Stimulated activated CD4-positive, alpha-beta T cell treated with anti-CD3 and anti-CD28 coated beads, Interleukin-4, amount 100 ng/mL, for 24 hours (primary cell): ENCODE measurements at regions not wholly inside any gene's neighbourhood (a gene's known extent, or its start where the extent isn't known, plus 50 kb on each side); places are given as distances from the start of the nearest gene placed in this dataset.

ENCODE experiments used
- DNase-seq: peaks from one replicate; pipeline ENCODE4 v3.0.0-alpha.2; 2020

DNA sequence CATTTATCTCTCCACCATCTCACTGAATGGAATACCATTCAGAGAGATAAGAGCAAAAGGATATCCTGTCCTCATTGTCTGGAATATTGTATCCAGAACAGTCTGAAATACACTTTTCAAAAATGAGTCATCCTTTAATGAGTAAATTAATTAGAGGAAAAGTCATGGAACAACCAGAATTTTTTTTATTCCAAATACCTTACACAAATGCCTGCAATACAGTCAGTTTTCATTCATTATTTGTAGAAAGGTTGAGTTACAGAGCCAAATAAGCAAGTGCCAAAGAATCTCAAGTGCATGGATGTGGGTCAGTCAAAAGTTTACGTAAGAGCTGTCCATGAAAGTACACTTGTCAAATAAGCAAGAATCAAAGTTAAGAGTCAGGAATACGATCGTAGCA, 482.6 kb downstream of the IPMK start:
- no peak for DNase-seq

- DNase-seq: no peak
Observed at GRCh38 chr10:57776688-57777432, 490.8 kb downstream of the IPMK start.

DNA sequence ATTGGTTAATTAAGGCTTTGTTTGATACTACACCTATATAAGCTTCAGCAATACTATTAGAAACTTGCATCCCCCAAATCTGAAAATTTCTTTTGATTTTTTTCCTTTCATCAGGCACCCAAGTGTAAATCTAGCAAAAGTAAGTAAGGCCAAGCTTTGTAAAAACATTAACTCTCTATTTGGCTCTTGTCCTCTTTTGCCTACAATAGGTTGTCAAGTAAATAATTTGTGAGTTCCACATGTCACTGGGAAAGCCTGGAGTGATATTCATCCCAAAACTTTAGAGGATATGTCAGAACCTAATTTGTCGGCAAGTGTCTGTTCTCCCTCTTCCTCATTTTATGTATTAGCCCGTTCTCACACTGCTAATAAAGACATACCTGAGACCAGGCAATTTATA, 492.4 kb downstream of the IPMK start:
- no peak for DNase-seq

GRCh38 chr10:57769298-57769697, 498.4 kb downstream of the IPMK start:
- DNase-seq: no peak

DNA sequence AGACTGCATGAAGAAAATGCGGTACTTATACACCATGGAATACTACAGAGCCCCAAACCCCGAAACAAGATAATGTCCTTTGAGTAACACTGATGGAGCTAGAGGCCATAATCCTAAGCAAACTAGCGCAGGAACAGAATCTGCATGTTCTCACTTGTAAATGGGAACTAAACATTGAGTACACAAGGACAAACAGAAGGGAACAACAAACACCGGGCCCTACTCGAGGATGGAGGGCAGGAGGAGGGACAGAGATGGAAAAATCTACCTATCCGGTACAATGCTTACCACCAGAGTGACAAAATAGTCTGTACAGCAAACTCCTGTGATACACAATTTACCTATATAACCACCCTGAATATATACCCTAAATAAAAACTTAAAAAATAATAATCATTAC, 507.9 kb downstream of the IPMK start:
- DNase-seq: no peak

DNA sequence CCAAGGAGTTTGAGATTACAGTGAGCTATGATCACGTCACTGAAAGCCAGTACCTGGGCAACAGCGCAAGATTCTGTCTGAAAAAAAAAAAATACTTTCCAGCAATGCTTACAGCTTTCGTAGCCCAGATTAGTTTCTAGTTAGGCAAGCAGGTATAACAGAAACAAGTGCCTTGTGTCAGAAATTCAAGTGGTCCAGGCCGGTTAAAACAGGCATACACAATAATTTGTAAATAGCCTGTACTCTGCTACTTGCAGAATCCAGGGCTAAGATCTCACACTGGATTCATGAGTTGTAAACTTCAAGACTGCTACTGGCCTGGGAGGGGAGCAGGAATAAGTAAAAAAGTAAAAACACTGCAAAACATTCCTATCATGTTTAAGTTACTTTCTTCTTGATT, 512.9 kb downstream of the IPMK start:
- no peak for DNase-seq

GRCh38 chr10:57743711-57744110, 524.0 kb downstream of the IPMK start:
- DNase-seq: no peak

GRCh38 chr10:57741751-57742150, 525.9 kb downstream of the IPMK start:
- DNase-seq: no peak

DNA sequence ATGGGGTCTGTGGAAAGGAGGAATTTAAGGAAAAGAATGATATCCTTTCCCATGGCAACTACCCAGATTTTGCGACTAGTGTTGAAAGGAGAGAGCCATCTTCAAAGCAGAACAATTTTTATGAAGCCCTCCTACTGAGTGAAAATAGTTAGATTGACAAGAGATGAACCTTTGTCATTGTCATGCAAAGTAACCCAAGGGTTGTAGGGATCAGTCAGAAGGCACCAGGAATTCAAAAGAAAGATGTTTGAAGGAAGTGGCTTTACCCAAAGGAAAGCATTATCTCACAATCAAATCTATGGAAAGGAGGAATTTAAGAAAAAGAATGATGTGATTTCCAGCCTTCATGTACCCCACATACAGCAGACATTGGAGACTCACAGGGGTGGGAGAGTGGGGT, 544.4 kb downstream of the IPMK start:
- DNase-seq: no peak

- no peak for DNase-seq
Observed at GRCh38 chr10:57716884-57717283, 550.8 kb downstream of the IPMK start.

GRCh38 chr10:57715233-57715632, 552.5 kb downstream of the IPMK start:
- no peak for DNase-seq

GRCh38 chr10:57707300-57707658, 560.4 kb downstream of the IPMK start:
- no peak for DNase-seq

DNA sequence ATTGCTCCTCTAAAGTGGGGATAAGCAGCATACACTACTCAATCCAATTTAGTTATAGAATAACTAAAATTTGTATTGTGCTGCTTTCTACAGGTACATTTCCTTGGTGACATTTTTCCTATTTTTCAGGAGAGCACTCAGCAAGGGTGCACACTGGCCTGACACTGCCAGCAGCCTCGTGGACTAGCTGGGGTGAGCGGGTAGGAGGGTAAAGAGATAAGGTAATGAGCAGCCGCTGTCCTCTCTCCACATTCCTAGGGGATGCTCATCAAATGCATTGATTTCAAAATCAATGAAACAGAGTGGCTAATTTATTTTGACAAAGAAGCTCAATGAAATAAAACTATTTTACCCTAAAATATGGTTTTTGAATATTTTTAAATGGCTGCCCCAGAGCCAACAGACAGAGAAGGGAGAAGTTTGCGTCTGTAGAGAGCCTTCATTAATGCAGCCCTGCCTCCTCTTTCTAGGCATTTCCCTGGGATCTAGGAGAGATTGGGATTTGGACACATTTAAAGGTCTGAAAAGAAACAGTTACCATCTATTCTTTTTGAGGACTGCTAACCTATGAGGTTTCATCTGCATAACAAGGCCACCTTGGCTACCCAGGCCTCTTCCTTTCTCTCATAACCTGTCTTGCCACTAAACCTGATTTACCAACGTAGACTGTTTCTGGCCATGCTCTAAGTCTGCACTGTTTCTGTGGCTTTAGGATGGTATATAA, 561.0 kb downstream of the IPMK start:
- DNase-seq: no peak

DNA sequence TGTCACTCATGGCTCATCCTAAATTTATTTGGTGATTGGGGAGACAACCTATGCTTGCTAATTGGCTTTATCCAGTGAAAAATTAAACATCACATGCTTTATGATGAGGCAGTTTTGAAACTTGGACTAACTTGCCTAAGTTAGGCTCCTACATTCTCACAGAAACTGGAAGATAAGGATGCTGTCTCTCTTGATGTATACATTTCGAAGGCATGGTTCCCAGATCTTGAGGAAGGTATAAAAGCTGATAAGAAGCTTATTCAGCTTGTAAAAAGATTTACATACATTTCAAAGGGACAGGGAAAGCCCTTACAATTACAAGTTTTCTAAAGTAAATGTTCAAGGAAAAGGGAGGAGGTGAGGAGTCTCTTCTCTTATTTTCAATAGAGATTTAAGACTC, 561.7 kb downstream of the IPMK start:
- no peak for DNase-seq

DNA sequence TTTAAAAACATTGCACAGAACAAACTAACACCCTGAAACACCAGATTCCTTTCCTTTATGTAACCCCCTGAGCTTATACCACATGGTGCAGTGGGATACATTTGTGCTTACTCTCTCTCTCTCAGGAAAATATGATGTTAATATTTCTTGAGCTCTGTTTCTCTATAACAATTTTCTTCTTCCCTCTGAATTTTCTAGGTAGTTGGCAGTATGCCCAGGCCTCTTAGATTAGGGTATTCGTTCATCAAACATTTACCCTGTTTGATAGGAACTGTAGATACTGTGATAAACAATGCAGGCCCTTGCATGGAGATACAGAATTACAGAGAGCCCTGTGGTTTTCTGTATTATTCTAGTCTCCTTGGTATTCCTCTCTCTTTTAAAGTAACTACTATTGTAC, 567.8 kb downstream of the IPMK start:
- DNase-seq: no peak

DNA sequence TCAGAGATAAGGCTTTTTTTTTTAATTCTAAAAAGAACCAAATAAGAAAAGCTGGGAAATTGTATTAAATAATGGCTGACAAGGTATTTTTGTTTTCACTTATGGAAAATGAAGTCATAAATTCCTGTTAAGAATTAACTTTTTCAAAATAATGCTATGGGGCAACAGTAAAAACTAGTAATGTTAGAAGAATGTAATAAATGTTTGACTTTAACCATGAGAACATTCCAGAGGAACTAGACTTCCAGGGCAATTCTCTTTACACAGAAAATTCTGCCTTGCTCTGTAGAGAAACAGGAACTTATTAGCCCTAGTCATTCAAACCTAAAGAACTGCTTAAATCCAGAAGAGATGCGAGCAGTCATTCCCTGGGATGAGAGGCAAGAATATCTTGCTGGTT, 571.1 kb downstream of the IPMK start:
- no peak for DNase-seq

GRCh38 chr10:57694956-57695608, 572.6 kb downstream of the IPMK start:
- DNase-seq: no peak

DNA sequence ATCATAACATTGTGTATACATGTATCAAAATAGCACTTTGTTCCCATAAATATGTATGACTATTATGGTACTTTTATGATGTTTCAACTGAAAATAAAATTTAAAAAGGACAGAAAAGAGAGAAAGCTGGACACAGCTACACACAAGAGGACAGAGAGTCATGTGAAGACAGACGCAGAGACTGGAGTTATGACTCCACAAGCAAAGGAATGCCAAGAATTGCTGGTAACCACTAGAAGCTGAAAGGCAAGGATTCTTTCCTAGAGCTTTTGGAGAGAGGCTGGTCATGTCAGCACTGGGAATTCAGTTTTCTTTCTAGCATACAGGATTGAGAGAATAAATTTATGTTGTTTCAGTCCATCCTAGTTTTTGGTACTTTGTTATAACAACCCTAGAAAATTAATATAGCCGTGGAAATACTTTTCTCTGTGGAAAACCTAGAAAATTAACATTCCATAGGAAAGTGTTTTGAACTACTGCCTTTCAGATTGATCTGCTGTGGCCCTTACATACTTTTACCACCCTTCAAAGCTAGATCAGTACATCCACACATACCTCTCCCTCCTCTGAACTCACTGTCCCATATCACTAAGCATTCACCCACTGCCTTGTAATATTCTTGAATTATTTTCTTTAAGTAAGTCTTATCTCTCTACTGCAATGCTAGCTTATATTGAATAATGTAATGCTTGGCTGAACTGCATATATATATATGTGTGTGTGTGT, 575.3 kb downstream of the IPMK start:
- DNase-seq: no peak

DNA sequence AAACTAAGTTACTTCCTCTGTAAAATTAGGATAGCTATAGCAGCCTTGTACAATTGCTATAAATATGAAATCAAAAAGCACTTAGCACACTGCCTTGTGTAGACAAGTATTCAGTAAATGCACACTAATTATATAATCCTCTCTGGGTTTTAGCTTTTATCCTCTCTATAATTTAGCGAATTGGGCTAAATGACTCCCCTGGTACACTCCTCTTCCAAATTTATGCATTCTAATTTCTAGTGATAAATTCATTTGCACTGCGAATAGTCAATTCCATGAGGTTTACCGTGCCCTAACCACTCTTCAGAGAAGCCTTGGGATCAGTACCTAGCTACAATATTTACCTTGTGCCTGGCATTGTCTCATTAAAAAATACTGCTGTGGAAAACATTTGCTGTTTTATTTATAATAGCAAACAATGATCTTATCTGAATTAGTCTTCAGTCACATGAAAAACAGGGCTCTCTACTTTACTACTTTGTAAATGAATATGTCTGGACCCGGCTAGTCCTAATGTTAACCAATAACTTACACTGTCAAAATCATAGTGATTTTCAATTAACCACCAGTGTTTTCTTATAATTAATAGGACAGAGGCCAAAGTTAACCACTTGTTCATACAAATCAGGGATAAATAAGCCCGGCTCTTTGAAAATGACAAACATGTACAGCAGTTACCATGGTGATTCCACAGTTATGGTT, 577.9 kb downstream of the IPMK start:
- DNase-seq: no peak

GRCh38 chr10:57679916-57680315, 587.8 kb downstream of the IPMK start:
- no peak for DNase-seq

DNA sequence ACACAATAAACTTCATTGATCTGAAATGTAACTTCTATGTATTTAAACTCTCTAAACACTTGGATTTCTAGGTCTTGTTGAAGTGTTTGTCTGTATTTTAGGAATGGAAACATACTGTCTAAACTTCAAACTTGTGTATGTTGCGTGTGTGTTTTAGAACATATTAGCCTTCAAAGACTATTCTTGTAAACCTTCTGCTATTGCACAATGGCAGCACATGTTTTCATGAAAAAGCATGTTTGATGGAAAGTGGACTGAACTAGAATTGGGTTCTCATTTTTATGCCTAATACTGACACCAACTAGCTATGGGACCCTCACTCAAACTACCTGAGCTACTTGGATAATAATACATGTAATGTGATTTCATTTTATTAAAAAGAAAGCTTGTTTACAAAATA, 592.6 kb downstream of the IPMK start:
- DNase-seq: no peak

DNA sequence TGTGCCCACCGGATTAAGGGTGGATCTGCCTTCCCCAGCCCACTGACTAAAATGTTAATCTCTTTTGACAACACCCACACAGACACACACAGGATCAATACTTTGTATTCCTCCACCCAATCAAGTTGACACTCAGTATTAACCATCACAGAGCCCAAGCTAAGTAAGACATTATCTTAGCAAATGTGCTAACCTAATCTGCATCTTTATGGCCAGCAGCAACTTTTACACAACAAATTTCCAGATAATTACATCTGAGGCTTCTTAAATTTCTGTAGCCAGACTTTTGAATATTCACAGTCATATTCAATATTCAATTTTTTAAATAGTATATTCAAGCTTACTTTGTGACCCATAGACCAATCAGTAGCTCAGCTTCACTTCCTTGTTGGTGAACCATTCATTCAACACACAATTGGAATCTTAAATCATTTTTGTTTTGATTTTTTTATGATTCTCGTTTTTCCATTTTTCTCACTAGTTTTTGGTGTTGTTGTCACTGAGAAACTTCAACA, 594.2 kb downstream of the IPMK start:
- no peak for DNase-seq

- DNase-seq: no peak
Observed at GRCh38 chr10:57664815-57665214, 602.9 kb downstream of the IPMK start.
